H1 (cell line): ENCODE measurements at regions not wholly inside any gene's neighbourhood (a gene's known extent, or its start where the extent isn't known, plus 50 kb on each side); places are given as distances from the start of the nearest gene placed in this dataset.

Source experiments
- GABPA ChIP-seq: IDR thresholded peaks from 2 replicates; pipeline ENCODE4 v1.6.1; 2011; ENCODE audit warnings: mild to moderate bottlenecking, low read length, moderate library complexity, borderline replicate concordance; ENCODE audit not compliant: insufficient read depth
- TAF1 ChIP-seq: IDR thresholded peaks from 2 replicates; pipeline ENCODE4 v1.6.1; 2011; ENCODE audit warnings: mild to moderate bottlenecking, low read depth, low read length

- no peak for TF ChIP-seq TAF1
- TF ChIP-seq GABPA = no peak
Observed at GRCh38 chr2:150052457-150052856, 435.0 kb downstream of the RND3 start (continued).
